ENCODE measurements at regions not wholly inside any gene's neighbourhood (a gene's known extent, or its start where the extent isn't known, plus 50 kb on each side); places are given as distances from the start of the nearest gene placed in this dataset.

DNA sequence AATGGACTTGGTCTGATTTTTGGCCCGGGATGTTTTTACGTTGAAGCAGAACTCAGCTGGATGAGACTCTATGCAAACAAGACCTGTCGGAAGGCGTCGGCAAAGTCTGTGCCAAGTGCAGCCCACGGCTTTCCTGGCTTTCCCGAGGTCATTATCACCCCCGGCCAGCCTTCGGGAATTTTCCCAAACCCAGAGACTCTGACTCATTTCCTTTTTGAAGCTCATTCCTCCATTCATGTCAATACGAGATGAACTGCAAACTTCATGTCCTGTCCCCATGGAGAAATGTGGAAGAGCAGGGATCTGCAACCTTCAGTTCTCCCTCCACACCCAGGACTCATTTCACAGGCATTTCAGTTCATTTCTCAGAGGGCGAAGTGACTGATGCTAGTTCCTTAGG, 95.3 kb downstream of the IRX2 start:
- DNase-seq = no peak

DNA sequence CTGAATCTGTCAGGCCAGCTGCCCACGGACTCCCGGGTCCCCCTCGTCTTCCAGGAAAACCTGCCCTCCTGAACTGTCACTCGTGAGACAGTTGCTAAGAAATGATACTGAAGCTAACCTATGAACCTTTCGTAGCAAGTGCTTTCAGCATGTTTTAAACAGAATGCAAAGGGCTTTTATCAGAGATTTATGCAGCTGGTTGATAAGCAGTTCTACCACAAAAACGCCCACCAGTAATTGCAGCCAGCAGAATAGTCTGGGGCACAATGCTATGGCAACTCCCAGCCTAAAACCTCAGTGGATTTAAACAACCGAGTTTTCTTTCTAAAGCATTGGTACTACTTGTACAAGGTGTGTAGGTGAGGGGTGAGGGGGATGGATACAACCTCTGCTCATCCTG, 97.5 kb downstream of the IRX2 start:
- no peak for DNase-seq

DNA sequence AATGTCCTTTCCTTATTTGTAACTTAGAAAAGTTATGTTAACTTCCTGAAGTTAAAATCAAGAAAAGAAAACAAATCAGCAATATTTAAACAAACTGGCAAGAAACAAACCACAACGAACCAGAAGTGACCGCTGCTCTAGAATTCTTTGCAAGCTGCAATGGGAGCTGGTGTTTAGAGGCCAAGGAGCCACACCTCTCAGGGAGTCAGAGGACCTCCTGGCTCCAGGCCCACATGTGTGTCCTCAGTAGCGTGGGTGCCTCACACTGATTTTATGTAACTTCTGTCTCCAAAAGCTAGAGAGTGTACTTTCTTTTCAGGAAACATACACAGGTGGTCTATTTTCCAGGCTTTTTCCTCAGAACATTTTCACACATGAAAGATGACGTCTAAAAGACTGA, 100.4 kb downstream of the IRX2 start:
- no peak for DNase-seq

DNA sequence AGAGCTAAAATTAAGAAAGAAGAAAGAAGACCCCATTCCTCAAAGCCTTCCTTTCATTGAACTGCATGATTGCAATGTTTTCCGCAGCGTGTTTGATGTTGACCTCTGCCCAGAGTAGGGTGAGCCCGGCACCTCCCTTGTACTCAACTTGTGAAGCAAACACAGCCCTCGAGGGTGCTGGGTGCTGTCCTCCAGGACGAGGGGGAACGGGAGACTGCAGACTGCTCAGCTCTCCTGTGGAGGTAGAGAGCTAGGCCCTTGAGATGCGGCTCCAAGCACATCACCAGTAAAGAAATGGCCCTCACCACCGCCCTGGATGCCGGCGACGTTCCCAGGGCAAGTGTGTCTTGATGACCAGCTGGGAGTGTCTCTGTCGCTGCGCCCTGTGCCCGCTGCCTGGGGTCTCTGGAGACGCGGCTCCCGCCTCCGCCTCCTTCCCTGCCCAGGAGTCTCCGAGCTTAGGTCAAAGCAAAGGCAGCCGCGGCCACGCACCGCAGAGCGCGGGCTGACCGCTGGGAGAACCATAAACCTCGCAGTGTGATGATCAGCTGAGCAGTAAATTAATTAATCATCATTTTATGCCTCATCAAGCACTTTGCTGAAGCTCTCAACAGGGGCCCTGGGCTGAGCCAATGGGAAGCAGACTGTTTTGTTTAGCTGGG, 108.7 kb downstream of the IRX2 start:
- no peak for DNase-seq

DNA sequence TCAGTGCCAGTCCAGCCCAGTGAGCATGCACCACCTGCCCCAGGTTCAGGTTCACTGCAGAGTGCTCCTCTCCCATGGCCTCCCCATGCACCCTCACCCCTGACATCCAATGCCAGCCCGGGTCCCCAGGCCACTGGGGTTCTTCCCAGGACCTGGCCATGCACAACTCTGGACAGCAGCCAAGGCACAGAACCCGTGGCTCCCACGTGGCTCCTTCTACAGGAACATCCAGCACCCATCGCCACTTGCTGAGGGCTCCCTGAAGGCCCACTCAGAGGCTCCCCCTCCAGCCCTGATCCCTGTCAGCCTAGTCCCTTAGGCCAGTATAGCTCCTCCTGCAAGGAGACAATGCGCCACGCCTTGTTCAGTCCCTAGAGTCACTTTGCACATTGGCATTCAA, 110.8 kb downstream of the IRX2 start:
- no peak for DNase-seq

DNA sequence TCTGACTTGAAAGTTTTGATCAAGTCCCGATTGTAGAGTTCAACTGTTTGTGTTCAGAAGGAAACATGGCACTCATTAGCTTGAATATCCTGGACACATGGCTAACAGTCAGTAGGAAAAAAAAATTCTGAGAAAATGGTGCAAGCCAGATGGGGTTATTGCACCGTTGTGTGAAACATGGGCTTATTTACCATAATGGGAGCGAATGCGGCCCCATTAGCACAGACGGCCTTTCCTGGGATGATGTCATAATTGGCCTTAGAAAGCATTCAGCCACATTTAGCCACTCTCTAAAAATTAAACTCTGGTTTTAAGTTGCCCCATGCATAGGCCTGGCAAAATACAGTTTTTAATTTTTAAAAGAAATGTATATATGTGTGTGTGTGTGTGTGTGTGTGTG, 112.1 kb downstream of the IRX2 start:
- DNase-seq = no peak

DNA sequence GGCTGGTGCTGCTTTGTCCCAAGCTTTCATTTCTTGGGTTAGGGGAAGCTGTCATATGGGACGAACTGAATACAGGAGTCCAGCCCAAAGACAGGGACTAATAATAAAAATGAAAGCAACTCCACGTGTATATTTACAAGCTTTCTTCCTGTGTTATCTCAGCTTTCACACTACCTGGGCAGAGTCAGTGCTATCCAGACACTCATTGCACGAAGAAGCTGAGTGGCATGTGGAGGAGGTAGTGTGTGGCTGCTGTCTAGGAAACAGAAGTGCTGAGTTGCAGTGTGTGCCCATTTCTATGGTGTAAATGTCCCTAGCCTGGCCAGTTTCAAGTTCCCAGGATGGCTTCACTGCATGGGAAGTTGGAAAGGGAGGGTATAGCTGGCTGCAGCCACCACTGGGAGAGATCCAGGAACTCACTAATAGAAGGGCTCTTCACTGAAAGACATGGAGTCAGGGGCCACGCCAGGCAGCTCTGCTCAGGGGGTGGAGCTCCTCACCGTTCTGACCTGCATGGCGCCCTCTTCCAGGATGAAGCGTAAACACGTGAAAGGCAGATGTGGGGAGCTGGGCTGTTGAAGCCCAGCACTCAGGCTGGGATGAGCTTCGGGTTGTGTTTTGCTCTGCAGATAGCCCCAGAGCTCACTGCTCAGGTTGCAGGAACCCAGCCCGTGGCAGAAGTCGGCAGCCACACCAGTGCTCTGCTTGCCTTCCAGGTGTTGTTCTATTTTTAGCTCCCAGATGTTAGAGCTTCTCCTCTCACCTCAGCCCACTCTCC, 116.9 kb downstream of the IRX2 start:
- no peak for DNase-seq

DNA sequence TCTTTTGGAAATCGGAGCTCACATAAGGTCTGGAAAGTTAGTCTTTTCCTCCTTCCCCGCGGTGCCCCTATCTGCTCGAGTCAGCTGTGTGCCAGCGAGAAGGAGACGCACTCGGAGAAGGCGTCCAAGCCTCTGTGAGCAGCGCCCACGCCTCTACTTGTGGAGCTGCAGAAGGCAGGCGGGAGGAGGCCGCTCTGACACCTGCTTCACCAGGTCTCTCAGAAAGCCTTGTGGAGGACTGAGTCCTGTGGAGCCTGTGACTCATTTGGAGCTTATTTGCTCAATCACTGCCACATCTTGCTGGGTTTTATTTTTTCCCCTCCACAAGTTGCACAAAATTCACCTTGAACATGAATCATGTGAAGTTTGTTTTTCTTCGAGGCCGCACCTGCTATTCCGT, 117.5 kb downstream of the IRX2 start:
- no peak for DNase-seq

DNA sequence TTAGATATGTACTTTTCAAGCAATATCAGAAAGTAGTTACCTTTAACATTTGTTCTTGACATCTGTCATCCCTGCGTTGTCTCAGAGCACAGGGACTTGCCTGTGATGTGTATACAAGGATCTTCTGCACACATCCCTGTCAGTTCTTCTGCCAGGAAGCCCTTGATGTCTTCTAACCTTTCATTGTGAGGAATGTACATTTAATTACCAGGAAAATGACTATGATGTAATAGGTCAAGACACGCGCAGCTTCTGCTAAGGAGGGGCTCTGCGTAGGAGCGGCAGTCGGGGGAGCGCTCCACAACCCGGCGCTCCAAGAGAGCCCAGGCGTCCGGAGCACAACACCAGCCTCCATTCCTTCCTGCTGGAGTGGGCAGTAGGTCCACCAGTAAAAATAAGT, 119.7 kb downstream of the IRX2 start:
- DNase-seq = no peak

DNA sequence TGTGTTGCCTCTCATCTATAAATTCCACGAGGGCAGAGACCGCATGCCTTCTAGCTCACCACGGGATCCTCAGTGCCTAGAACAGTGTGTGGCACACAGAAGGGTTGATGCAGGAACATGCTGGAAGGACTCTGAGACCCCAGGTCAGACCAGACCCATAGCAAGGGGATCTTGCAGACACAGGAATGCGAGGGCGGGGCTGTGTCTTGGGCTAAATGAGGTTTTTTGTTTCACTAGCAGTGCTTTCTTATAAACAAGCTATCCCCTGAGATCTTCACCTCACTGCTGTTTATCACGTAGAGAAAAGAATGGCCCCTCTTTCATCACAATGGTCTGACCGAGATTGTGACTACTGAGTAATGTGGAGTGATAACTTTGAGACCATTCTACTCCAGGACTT, 122.4 kb downstream of the IRX2 start:
- no peak for DNase-seq

DNA sequence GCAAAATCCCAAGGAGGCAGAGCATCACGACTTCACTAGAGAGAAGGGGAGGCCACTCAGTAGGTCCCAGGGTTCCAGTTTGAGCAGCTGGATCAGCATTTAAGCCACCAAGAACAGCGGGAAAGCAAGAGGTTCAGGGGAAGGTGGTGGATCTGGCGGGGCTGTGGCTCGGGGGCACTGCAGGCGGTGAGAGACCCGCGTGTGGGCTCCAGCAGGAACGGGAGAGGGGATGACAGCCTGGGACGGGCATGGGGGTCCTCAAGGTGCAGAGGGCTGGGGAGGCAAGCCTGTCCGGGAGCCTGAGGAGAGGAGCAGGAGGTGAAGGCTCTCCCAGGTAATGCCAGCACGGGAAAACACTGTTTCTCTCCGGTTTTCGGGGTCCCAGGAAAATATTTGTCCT, 123.6 kb downstream of the IRX2 start:
- DNase-seq = no peak

DNA sequence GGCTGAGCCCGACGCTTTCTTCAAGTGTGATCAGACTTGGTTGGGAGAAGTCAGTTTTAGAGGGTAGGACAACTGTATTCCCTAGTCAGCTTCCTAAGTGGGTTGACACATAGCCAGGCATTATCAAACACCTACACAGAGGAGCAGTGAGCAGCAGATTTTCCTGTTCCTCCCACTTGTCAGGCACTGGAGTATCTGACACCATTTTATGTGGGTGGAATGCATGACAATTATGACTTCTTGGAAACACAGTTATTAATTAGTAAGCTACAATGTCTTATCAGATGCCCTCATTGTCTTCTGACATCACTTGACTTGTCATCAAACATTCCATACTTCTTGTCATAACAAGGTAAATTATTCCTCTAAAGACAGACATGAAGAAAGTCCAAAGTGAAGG, 124.9 kb downstream of the IRX2 start:
- no peak for DNase-seq

DNA sequence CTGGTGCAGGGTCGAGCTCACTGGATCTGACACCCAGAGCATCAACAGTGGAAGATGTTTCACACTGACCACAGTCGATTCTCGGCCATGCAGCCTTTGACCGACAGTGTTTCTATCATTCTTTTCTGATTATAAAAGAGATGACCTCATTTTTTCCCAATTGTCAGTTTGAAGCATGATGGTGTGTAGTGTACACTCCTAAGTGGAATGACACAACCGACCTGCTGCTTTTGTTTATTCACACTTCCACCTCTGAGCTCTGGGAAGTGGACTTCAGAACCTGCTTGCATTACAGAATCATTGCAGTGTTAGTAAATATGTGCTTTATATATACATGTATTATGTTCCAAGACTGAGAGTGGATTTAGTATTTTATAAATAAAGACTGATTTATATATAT, 128.6 kb downstream of the IRX2 start:
- no peak for DNase-seq

DNA sequence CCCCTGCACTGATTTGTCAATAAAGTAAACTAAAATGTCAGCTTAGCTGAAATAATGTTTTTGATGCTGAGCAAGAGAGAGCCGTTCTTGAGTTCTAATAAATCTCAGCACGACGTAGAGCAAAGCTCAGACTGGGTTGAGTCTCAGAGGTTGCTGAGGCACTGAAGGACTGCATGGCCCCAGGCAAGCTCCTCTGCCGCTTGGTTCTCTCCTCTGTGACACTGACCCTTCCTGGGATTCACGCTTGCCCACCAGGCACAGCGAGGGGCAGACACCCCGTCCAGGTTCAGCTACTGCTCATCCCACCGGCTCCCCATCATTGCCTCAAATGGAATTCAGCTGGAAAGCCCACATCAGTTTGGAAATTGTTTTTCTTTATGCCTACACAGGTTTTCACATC, 129.8 kb downstream of the IRX2 start:
- DNase-seq = no peak

DNA sequence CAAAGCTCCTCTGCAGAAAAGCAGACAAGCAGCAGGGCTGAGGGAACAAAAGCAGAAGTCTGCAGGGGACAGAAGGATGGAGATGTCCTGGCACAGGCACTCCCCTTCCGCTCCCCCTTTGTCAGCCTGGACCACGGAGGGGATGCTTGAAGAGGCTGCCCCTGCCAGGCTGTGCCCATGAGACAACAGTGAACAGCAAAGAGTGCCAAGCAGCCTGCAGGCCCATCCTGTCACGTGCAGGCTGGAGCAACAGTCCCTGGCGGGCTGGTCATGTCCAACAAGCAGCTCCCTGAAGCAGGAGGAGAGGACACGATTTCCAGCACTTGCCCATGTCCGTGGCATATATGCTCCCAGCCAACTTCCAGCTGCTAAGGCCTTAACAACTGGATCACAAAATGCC, 132.3 kb downstream of the IRX2 start:
- DNase-seq = no peak

DNA sequence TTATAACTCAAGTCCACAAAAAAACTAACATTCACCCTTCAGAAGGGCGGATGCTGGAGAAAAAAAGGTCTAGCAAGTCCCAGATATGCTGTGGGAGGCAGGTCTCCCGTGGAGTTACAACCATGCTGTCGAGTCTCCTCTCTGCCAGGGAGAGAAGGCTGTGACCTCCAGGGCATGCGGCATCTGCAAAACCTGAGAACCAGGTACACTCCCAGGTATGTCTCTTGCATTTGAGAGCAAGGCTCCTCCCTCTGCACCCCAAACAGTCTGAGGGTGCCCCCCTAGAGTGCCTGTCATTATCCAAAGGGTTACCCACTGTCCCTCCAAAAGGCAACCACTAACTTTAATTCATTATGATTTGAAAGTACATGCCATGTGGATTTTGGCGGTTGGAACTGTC, 134.0 kb downstream of the IRX2 start:
- no peak for DNase-seq

DNA sequence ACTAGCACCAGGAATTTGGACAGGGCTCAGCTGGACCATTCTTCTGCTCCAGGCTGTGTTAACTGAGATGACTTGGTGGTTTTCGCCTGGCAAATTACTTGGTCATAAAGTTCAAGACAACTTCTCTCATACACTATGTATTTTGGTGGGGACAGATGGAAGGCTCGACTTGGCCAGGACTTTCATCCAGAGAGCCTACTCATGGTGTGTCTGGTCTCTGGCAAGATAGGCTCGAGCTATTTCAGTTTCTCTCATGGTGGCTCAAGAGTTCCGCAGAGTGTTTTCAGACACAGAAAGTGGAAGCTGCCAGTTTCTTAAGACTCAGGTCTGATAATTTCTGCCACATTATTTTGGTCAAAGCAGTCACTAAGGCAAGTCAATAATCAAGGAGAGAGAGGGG, 135.6 kb downstream of the IRX2 start:
- no peak for DNase-seq

DNA sequence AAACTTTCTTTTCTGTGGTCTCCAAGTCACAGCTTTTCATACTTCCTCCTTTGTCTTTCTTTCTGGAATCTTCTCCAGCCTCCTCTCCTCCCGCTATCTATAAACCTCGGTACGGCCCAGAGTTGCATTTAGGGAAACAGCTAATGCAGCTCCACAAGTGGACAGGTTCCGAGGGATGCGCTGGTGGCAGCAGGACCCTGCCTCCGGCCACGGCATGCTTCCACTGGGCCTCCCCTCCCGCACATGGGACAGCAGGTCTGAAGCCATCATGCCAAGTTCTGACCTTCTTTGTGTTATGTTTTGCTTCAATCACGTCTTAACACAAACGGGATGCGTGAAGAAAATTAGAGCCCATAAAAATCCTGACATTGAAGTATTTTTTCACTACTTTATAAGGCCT, 136.9 kb downstream of the IRX2 start:
- DNase-seq = no peak

DNA sequence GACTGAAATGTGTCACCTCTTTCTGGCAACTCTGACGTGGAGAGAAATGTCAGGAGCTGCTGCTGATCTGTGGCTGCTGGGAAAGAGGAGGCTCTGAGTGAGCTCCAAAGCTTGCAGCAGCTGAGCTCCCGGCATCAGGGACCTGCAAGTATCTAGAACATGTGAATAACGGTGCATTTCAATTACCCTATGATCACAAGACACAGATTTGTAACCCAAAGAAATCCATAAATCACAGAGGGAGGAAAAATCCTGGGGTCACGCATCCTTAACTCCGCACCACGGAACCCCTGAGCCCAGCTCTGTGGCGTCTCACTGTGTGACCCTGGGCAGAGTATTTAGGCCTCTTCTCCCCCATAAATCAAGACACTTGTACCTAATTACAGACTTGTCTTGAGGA, 139.8 kb downstream of the IRX2 start:
- DNase-seq = no peak

DNA sequence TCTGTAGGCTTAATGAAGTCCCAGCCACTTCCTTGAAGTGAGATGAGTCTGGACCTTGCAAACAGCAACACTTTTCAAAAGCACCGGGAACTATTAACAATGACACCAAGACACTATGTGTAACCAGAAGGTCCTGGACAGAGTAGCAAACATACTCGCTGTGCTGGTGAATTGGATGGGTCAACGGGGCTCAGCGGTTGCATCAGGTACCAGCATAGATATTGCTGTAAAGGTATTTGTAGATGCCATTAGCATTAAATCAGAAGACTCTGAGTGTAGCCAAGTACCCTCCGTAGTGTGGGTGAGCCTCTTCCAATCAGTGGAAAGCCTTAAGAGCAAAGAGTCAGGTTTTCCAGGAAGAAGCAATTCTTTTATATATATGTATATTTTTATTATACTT, 140.5 kb downstream of the IRX2 start:
- no peak for DNase-seq

DNA sequence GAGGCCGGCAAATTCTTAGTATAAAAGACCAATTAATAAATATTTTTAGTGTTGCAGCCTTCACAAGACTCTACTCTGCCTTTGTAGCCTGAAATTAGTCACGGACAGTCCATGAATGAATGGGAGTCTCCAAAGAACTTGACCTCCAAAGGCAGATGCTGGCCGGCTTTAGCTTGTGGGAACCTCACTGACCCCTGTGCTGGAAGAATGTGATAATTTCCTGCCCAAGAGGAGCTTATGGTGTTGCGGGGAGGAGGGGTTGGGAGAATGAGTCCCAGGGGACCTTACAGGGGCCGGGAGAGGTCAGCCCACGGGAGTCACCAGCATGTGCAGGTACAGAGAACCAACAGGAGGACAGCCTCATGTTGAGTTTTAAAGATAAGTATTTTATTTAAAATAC, 143.1 kb downstream of the IRX2 start:
- no peak for DNase-seq

DNA sequence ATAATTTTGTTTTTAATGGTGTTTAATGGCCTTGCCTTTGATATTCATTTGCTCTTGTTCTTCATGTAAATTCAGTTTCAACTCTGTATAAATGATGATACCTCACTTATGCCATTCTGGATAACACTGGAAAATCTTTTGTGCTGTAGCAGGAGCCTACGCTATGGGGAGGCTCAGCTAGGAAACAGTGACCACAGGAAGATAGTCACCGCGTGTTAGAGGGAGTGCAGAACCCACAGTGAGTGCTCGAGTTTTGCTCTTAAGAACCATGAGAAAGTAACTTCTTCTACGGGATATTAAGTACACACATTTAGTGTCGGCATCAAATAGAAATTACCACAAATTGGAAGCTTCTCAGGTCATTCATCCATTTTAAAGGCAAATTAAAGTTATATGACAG, 143.9 kb downstream of the IRX2 start:
- no peak for DNase-seq

DNA sequence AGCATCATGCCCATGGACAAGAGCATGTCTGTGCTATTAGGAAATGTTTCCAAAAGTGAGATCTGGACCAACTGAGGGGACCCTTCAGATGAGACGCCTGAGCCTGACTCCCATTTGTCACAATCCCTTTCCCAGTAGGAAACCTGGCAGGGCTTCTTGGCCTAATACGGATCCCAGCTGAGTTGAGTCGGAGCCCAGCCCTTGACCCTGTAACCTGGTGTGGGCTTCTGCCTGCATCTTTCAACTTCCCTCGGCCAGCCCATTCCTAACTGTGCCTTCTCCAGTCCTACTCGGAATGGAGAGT, 148.3 kb downstream of the IRX2 start:
- no peak for DNase-seq

DNA sequence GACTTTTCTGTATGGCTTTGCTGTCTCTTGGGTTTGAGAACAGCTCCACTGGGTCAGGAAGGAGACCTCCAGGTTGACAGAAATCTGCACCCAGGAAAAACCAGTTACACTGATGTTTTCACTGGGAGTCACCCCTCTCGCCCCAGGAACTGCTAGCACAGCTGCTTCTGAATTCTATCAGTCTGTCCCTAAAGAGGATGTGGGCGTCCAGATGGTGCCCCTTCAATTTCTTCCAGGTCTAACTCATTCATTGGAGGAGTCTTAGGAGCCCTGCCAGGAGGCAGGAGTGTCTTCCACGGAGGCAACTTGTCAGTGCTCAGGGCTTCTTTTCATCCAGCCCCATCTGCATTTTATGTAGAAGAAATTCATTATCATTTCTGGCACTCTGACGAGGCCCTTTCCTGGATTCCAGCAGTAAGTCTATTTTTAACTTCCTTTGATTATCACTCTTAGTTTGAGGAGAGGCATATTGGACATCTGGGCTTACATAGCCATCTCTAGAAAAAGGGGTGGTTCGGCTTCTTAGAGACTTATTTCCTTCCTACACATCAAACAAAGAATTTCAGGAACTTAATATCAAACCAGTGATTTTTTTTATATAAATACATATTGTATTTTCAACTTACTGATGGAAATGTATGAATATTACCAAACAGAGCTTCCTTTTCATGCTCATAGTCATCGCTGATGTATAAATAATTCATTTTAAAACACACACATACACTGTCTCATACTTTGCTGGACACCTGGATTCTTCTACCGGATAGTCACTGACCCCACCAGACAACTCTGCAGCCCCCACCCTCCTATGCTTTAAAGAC, 148.8 kb downstream of the IRX2 start:
- no peak for DNase-seq
